MCF 10A (cell line): ENCODE measurements at regions not wholly inside any gene's neighbourhood (a gene's known extent, or its start where the extent isn't known, plus 50 kb on each side); places are given as distances from the start of the nearest gene placed in this dataset.

Experiments used
- BruUV-seq: library from RNA; stranded (reverse); fragments of 400-500 nt; replicated peaks from 2 replicates; lab custom pipeline; 2021; lab: Mats Ljungman, UMichigan
- CTCF ChIA-PET: fragments of 300-600 bp; sonication (Branson Sonifier 250); formaldehyde crosslinking; extraction: SDS; loops from one replicate; lab custom pipeline; 2021; ENCODE audit warnings: antibody characterized with exemption, inconsistent platforms; lab: Yijun Ruan, JAX
- POLR2A ChIA-PET: fragments of 300-600, 350-650 bp; sonication (Branson Sonifier 250); formaldehyde crosslinking; extraction: SDS; loops from one replicate; lab custom pipeline; 2020; ENCODE audit warnings: antibody characterized with exemption, inconsistent platforms; lab: Yijun Ruan, JAX
- DNase-seq: peaks from one replicate; pipeline ENCODE4 v3.0.0-alpha.2; 2018; ENCODE audit not compliant: unreplicated experiment
- H3K27ac Mint-ChIP-seq: one replicate; pipeline ENCODE4 v1.8.0; 2022; ENCODE audit warnings: mild to moderate bottlenecking, low read depth, mixed read lengths; ENCODE audit not compliant: unreplicated experiment
- H3K27me3 Mint-ChIP-seq: one replicate; pipeline ENCODE4 v1.8.0; 2022; ENCODE audit warnings: mixed read lengths; ENCODE audit not compliant: insufficient read depth, unreplicated experiment
- H3K36me3 Mint-ChIP-seq: one replicate; pipeline ENCODE4 v1.8.0; 2022; ENCODE audit warnings: mild to moderate bottlenecking, moderate library complexity, mixed read lengths; ENCODE audit not compliant: insufficient read depth, unreplicated experiment
- H3K4me1 Mint-ChIP-seq: one replicate; pipeline ENCODE4 v1.8.0; 2022; ENCODE audit warnings: mixed read lengths; ENCODE audit not compliant: insufficient read depth, unreplicated experiment
- H3K4me3 Mint-ChIP-seq: one replicate; pipeline ENCODE4 v1.8.0; 2022; ENCODE audit warnings: mild to moderate bottlenecking, moderate library complexity, mixed read lengths; ENCODE audit not compliant: unreplicated experiment
- H3K9me3 Mint-ChIP-seq: one replicate; pipeline ENCODE4 v1.8.0; 2022; ENCODE audit warnings: mixed read lengths; ENCODE audit not compliant: unreplicated experiment
- intact Hi-C: fragments of 100-400 bp; cut with micrococcal nuclease; formaldehyde crosslinking; loops from 2 replicates; pipeline ENCODE4 v1.14.1; 2022
- TF ChIP-seq, protein P1 (sequence below): fragments of 200-600 bp; IDR thresholded peaks from one replicate; pipeline ENCODE4 v1.8.0; 2022; ENCODE audit warnings: antibody characterized with exemption, mild to moderate bottlenecking; ENCODE audit not compliant: unreplicated experiment

DNA sequence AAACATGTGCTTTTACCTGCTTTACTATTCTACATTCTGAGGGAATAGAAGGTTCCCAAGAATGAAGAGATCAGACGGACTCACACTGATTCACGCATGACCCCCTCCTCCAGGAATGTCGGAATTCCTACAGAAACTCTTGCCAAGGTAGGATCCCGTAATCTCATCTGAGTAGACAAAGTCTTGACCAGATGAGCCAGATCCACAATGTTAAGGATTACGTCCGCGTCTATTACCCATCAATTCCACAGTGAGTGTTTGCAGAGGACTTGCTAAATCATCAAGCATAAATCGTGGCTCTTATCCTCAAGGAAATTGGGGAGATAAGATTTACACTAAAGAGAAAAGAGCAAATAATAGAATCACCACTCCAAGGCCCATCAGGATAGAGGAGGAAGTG lies 245.9 kb upstream of the FOXQ1 start:
- Mint-ChIP-seq H3K27ac (no peak overlapping the region), H3K4me1 (peaks cover 23% of the 10 kb centered on the region), H3K9me3 (no peaks in the 10 kb centered on the region), H3K4me3 (no peak overlapping the region), H3K36me3 (no peaks in the 10 kb centered on the region), H3K27me3 (no peaks in the 10 kb centered on the region)
- TF ChIP-seq, protein P1, sequence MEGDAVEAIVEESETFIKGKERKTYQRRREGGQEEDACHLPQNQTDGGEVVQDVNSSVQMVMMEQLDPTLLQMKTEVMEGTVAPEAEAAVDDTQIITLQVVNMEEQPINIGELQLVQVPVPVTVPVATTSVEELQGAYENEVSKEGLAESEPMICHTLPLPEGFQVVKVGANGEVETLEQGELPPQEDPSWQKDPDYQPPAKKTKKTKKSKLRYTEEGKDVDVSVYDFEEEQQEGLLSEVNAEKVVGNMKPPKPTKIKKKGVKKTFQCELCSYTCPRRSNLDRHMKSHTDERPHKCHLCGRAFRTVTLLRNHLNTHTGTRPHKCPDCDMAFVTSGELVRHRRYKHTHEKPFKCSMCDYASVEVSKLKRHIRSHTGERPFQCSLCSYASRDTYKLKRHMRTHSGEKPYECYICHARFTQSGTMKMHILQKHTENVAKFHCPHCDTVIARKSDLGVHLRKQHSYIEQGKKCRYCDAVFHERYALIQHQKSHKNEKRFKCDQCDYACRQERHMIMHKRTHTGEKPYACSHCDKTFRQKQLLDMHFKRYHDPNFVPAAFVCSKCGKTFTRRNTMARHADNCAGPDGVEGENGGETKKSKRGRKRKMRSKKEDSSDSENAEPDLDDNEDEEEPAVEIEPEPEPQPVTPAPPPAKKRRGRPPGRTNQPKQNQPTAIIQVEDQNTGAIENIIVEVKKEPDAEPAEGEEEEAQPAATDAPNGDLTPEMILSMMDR = no peak
- ChIA-PET POLR2A (no interaction called here), CTCF (no interaction called here)
- intact Hi-C loops = no loop called here
- DNase-seq = no peak
- no TSS peak for BruUV-seq

DNA sequence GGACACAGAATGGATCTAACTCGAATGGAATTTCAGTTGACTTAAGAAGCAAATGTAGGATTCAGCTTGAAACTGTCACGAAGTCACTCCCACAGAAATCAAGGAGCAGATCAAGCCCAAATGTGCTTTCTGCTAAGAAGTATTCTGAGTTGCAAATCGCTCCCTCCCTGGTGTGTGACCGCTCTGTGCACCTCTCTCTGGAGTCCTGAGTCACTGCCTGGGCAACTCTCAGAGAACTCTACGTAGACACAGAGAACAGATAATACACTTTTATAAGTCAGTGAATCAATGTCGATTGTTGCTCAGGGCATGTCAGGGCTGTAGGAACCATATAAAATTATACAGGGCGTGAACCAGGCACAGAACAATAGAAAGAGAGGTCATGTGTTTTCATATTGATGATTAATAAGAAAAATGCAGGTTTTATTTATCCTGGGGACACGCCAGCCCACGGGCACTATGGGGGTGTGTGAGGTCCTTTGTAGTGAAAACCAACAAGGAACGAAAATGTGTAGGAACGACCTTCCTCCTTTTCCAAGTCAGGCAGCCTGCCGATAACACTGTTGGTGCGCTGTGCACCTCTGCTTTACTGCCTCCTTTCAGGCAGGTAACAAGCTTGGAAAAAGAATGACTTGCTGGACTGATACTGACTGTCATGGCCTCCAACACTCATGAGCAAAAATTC lies 248.1 kb upstream of the FOXQ1 start:
- H3K4me1 Mint-ChIP-seq = peaks cover 20% of the 10 kb centered on the region
- no TSS peak for BruUV-seq
- H3K9me3 Mint-ChIP-seq = no peaks in the 10 kb centered on the region
- DNase-seq = no peak
- H3K4me3 Mint-ChIP-seq = no peak overlapping the region
- no peaks in the 10 kb centered on the region for H3K36me3 Mint-ChIP-seq
- POLR2A ChIA-PET = interaction anchor here (0.6 to 3.0 kb wide), 8 partner anchors 20 to 260 kb away, joined by 3 to 11 read pairs (median 3); partner anchors contain the start of gene FOXQ1
- H3K27ac Mint-ChIP-seq = peak overlapping the region; percentile 1
- CTCF ChIA-PET = interaction anchor here (0.9 kb wide), 1 partner anchor 272 kb away, joined by 5 read pairs; no protein-coding TSS in a partner anchor
- intact Hi-C loops = no loop called here
- no peaks in the 10 kb centered on the region for H3K27me3 Mint-ChIP-seq
- TF ChIP-seq, protein P1 = no peak

DNA sequence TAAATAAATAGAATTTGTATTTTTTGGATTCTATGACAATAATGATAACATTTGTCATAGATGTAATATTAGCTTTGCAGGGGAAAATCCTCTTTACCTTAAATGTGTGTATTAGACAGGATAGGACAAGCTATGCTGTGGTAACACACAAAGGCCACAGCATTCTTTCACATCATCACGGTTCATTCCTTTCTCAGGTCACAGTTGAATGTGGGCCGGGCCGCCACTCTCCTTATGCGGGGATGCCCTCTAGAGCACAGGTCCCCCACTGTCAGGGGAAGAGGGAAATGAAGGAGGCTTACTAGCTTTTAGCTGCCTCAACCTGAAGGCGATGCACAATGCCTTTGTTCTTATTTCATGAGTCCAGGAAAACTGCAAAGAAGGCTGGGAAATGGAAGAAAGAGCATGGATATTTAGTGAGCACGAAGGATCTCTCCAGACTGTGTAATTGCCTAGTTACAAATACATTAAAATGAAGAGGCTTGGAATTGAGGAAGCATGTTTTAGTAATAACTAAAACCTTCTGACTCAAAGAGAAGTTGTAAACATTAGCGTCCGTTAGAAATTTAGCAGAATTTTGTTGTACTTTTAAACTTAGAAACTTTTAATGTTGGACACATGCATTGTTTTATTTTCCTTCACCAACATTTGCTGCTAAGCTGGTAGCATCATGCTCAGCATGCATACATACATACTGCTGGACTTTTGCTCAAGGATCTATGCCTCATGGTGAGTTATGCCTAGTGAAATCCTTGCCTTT lies 248.9 kb upstream of the FOXQ1 start:
- Mint-ChIP-seq H3K9me3 (no peaks in the 10 kb centered on the region), H3K4me3 (no peak overlapping the region), H3K36me3 (no peaks in the 10 kb centered on the region), H3K27me3 (no peaks in the 10 kb centered on the region), H3K4me1 (peaks cover 17% of the 10 kb centered on the region), H3K27ac (no peak overlapping the region)
- TF ChIP-seq, protein P1 = no peak
- ChIA-PET CTCF (interaction anchor here (0.9 kb wide), 1 partner anchor 273 kb away, joined by 5 read pairs; no protein-coding TSS in a partner anchor), POLR2A (interaction anchor here (0.6 to 3.0 kb wide), 7 partner anchors 21 to 249 kb away, joined by 3 to 11 read pairs (median 3); partner anchors contain the start of gene FOXQ1)
- BruUV-seq = no TSS peak
- peak; percentile 14 for DNase-seq
- intact Hi-C loops = no loop called here

DNA sequence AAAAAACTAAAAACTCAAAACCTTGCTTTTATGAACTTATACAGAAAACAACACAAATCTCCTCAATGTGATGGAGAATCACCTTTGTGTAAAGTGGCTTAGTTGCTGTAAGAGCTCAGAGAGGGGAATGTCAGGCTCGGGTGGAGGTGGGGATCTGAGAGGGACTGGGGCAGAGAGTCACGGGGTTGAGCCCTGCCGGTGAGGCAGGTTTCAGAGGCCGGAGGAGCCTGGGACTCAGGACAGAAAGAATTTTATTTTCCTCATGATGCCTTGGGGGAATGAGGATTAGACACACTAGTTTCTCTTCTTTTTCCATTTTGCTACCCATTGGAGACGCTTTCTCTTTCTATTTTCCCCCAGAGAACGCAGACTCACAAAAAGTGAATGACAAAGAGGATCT lies 252.3 kb upstream of the FOXQ1 start:
- Mint-ChIP-seq H3K9me3 (no peaks in the 10 kb centered on the region), H3K4me3 (no peak overlapping the region), H3K4me1 (peaks cover 13% of the 10 kb centered on the region), H3K27ac (no peak overlapping the region), H3K36me3 (no peaks in the 10 kb centered on the region), H3K27me3 (no peaks in the 10 kb centered on the region)
- POLR2A ChIA-PET = no interaction called here
- TF ChIP-seq, protein P1 = no peak
- no peak for DNase-seq
- no TSS peak for BruUV-seq
- intact Hi-C loops = no loop called here
- CTCF ChIA-PET = no interaction called here
